ENCODE measurements at regions not wholly inside any gene's neighbourhood (a gene's known extent, or its start where the extent isn't known, plus 50 kb on each side); places are given as distances from the start of the nearest gene placed in this dataset.
"Not testable (repeated sequence)": the region's sequence is repeated elsewhere in the genome, so short reads cannot be mapped to it uniquely, and the experiment has no call there.

GRCh38 chr7:13615679-13616078 lies 373.8 kb downstream of the ETV1 start:
- Mint-ChIP-seq H3K4me3 (no peak overlapping the region), H3K9me3 (ENCODE audit: low read depth) (peaks cover 5% of the 10 kb centered on the region), H3K27me3 (no peaks in the 10 kb centered on the region), H3K27ac (no peak overlapping the region), H3K36me3 (ENCODE audit: low read depth) (no peaks in the 10 kb centered on the region), H3K4me1 (no peaks in the 10 kb centered on the region)
- ATAC-seq (no peak), DNase-seq (no peak)
- intact Hi-C loops (cut with DNase I, micrococcal nuclease) = no loop called here
- CTCF ChIA-PET = no interaction called here
- POLR2A ChIA-PET = no interaction called here

GRCh38 chr7:13627455-13627854 lies 362.0 kb downstream of the ETV1 start:
- peaks cover 1% of the 10 kb centered on the region for H3K9me3 Mint-ChIP-seq (ENCODE audit: low read depth)
- no peaks in the 10 kb centered on the region for H3K4me1 Mint-ChIP-seq
- no peak for ATAC-seq
- DNase-seq = no peak
- CTCF ChIA-PET = no interaction called here
- H3K27me3 Mint-ChIP-seq = no peaks in the 10 kb centered on the region
- H3K36me3 Mint-ChIP-seq (ENCODE audit: low read depth) = no peaks in the 10 kb centered on the region
- H3K27ac Mint-ChIP-seq = no peak overlapping the region
- H3K4me3 Mint-ChIP-seq = no peak overlapping the region
- POLR2A ChIA-PET = no interaction called here
- intact Hi-C loops (cut with DNase I, micrococcal nuclease) = no loop called here

- Mint-ChIP-seq H3K9me3 (ENCODE audit: low read depth) (peaks cover 1% of the 10 kb centered on the region), H3K27me3 (no peaks in the 10 kb centered on the region), H3K27ac (no peak overlapping the region), H3K4me1 (no peaks in the 10 kb centered on the region), H3K4me3 (no peak overlapping the region), H3K36me3 (ENCODE audit: low read depth) (no peaks in the 10 kb centered on the region)
- ChIA-PET POLR2A (no interaction called here), CTCF (no interaction called here)
- ATAC-seq = no peak
- intact Hi-C loops (cut with DNase I, micrococcal nuclease) = no loop called here
- DNase-seq = no peak
Observed at GRCh38 chr7:13628239-13629001, 361.0 kb downstream of the ETV1 start.

DNA sequence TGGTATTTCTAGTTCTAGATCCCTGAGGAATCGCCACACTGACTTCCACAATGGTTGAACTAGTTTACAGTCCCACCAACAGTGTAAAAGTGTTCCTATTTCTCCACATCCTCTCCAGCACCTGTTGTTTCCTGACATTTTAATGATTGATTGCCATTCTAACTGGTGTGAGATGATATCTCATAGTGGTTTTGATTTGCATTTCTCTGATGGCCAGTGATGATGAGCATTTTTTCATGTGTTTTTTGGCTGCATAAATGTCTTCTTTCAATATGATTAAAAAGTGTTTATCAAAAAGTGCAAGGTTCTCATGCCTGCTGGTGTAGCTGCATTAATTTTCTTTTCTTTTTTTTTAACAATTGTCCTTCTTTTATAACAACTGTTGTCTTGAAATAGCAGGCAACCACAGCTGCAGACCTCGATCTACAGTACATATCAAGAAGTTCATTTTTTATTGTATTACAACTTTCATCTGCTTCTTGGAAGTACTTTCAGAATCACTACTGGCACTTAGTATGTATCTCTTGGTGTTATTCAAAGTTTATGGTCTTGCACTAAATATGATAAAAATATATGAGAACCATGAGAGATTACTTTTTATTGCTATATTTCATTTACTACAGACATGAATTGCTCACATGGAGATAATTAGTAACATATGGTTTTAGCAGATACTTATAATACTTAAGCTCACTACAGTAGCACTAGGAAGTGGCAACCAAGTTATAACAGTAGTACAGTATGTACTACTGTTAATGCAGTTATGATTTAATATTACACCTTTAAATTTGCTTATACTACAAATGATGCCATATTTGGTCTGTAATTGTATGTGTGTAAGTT lies 358.0 kb downstream of the ETV1 start:
- H3K27me3 Mint-ChIP-seq; CTCF ChIA-PET; H3K9me3 Mint-ChIP-seq (ENCODE audit: low read depth); POLR2A ChIA-PET; H3K27ac Mint-ChIP-seq; H3K4me1 Mint-ChIP-seq; intact Hi-C loops (cut with DNase I, micrococcal nuclease); DNase-seq; ATAC-seq; H3K36me3 Mint-ChIP-seq (ENCODE audit: low read depth); H3K4me3 Mint-ChIP-seq: not testable (repeated sequence)

- H3K9me3 Mint-ChIP-seq (ENCODE audit: low read depth) = no peaks in the 10 kb centered on the region
- DNase-seq = no peak
- ChIA-PET POLR2A (no interaction called here), CTCF (no interaction called here)
- no peak for ATAC-seq
- H3K36me3 Mint-ChIP-seq (ENCODE audit: low read depth) = no peaks in the 10 kb centered on the region
- H3K27me3 Mint-ChIP-seq = no peaks in the 10 kb centered on the region
- no peak overlapping the region for H3K27ac Mint-ChIP-seq
- intact Hi-C loops (cut with DNase I, micrococcal nuclease) = no loop called here
- H3K4me1 Mint-ChIP-seq = no peaks in the 10 kb centered on the region
- no peak overlapping the region for H3K4me3 Mint-ChIP-seq
Observed at GRCh38 chr7:13633857-13634256, 355.6 kb downstream of the ETV1 start.

- H3K4me3 Mint-ChIP-seq = no peak overlapping the region
- intact Hi-C loops (cut with DNase I, micrococcal nuclease) = no loop called here
- no peaks in the 10 kb centered on the region for H3K4me1 Mint-ChIP-seq
- ChIA-PET POLR2A (no interaction called here), CTCF (no interaction called here)
- no peaks in the 10 kb centered on the region for H3K9me3 Mint-ChIP-seq (ENCODE audit: low read depth)
- no peaks in the 10 kb centered on the region for H3K27me3 Mint-ChIP-seq
- no peaks in the 10 kb centered on the region for H3K36me3 Mint-ChIP-seq (ENCODE audit: low read depth)
- no peak overlapping the region for H3K27ac Mint-ChIP-seq
- ATAC-seq (no peak), DNase-seq (no peak)
Observed at GRCh38 chr7:13639396-13639795, 350.1 kb downstream of the ETV1 start.

DNA sequence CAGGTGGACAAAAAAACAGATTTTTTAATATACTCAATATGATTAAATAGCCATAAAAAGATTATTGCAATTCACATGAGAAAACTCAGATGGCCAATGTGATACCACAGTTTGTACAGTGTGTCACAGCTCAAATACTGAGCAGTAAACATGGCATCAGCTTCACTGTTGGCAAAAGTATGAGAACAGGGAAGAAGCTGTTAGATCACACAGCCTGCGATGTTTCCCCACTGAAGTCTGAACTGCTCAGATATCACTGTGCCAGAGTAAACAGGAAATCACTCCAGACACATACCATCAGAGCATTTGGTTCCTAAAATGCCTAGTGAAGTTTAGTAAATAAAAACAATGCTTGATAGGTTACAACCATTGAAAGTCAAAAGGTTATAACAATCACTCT lies 347.8 kb downstream of the ETV1 start:
- no peak for DNase-seq
- Mint-ChIP-seq H3K27ac (no peak overlapping the region), H3K4me1 (no peaks in the 10 kb centered on the region), H3K27me3 (no peaks in the 10 kb centered on the region), H3K9me3 (ENCODE audit: low read depth) (no peaks in the 10 kb centered on the region), H3K36me3 (ENCODE audit: low read depth) (no peaks in the 10 kb centered on the region), H3K4me3 (no peak overlapping the region)
- CTCF ChIA-PET = no interaction called here
- intact Hi-C loops (cut with DNase I, micrococcal nuclease) = no loop called here
- POLR2A ChIA-PET = no interaction called here
- no peak for ATAC-seq

- no peak for ATAC-seq
- H3K4me3 Mint-ChIP-seq = no peak overlapping the region
- H3K9me3 Mint-ChIP-seq (ENCODE audit: low read depth) = no peaks in the 10 kb centered on the region
- H3K4me1 Mint-ChIP-seq = no peaks in the 10 kb centered on the region
- DNase-seq = no peak
- POLR2A ChIA-PET = no interaction called here
- H3K27ac Mint-ChIP-seq = no peak overlapping the region
- no peaks in the 10 kb centered on the region for H3K36me3 Mint-ChIP-seq (ENCODE audit: low read depth)
- intact Hi-C loops (cut with DNase I, micrococcal nuclease) = no loop called here
- no peaks in the 10 kb centered on the region for H3K27me3 Mint-ChIP-seq
- CTCF ChIA-PET = interaction anchor here (1.0 kb wide), 1 partner anchor 11 kb away, joined by 3 read pairs; no protein-coding TSS in a partner anchor
Observed at GRCh38 chr7:13651167-13651566, 338.3 kb downstream of the ETV1 start.

DNA sequence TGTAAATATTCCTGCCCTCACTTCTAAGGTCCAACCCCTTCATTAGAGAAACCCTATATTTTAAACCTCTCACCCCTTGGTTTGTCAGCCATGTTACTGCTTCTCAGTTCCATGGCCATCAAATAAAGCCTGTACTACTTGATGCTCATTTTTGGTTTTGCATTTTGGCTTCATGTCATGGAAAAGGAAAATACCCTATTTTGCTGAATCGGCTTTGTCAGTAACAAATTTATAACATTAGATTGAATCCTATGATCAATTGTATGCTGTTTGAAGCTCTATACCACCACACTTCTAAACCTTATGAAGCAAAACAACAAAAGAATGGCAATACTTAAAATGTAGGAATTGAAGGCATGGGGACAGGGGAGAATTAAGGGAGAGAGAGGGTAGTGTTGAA lies 333.1 kb downstream of the ETV1 start:
- CTCF ChIA-PET = no interaction called here
- Mint-ChIP-seq H3K27ac (no peak overlapping the region), H3K36me3 (ENCODE audit: low read depth) (no peaks in the 10 kb centered on the region), H3K27me3 (no peaks in the 10 kb centered on the region), H3K4me1 (no peaks in the 10 kb centered on the region), H3K9me3 (ENCODE audit: low read depth) (peaks cover 9% of the 10 kb centered on the region), H3K4me3 (no peak overlapping the region)
- DNase-seq = no peak
- intact Hi-C loops (cut with DNase I, micrococcal nuclease) = no loop called here
- no peak for ATAC-seq
- POLR2A ChIA-PET = no interaction called here

GRCh38 chr7:13673290-13673689 lies 316.2 kb downstream of the ETV1 start:
- ChIA-PET CTCF (no interaction called here), POLR2A (no interaction called here)
- Mint-ChIP-seq H3K27ac (no peak overlapping the region), H3K9me3 (ENCODE audit: low read depth) (peaks cover 7% of the 10 kb centered on the region), H3K27me3 (no peaks in the 10 kb centered on the region), H3K4me3 (no peak overlapping the region), H3K36me3 (ENCODE audit: low read depth) (no peaks in the 10 kb centered on the region), H3K4me1 (no peaks in the 10 kb centered on the region)
- ATAC-seq = no peak
- DNase-seq = no peak
- intact Hi-C loops (cut with DNase I, micrococcal nuclease) = no loop called here

GRCh38 chr7:13682626-13683025 lies 306.8 kb downstream of the ETV1 start:
- no peak overlapping the region for H3K4me3 Mint-ChIP-seq
- ATAC-seq (no peak), DNase-seq (no peak)
- no peaks in the 10 kb centered on the region for H3K27me3 Mint-ChIP-seq
- intact Hi-C loops (cut with DNase I, micrococcal nuclease) = no loop called here
- no peaks in the 10 kb centered on the region for H3K36me3 Mint-ChIP-seq (ENCODE audit: low read depth)
- POLR2A ChIA-PET = no interaction called here
- H3K4me1 Mint-ChIP-seq = no peaks in the 10 kb centered on the region
- CTCF ChIA-PET = no interaction called here
- H3K27ac Mint-ChIP-seq = no peak overlapping the region
- peaks cover 2% of the 10 kb centered on the region for H3K9me3 Mint-ChIP-seq (ENCODE audit: low read depth)

DNA sequence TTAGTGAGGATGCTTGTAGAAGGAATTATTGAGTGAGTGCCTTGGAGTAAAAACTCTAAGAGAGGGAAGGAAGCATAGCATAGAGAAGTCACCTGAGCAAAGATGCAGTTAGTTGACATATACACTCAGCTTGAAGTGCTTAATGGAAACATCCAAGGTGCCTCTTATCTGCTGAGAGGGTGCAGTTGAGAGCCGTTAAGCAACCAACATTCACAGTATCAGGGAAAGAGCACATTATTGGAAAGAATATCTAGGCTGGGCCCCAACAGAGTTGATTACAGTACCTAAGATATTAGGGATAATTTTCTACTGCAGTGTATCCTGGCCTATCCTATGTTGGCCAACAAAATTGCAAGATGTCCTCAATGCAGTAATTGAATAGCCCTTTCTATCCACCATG lies 302.0 kb downstream of the ETV1 start:
- no peaks in the 10 kb centered on the region for H3K27me3 Mint-ChIP-seq
- no peaks in the 10 kb centered on the region for H3K4me1 Mint-ChIP-seq
- POLR2A ChIA-PET = no interaction called here
- no peaks in the 10 kb centered on the region for H3K9me3 Mint-ChIP-seq (ENCODE audit: low read depth)
- intact Hi-C loops (cut with DNase I, micrococcal nuclease) = no loop called here
- no peaks in the 10 kb centered on the region for H3K36me3 Mint-ChIP-seq (ENCODE audit: low read depth)
- DNase-seq (no peak), ATAC-seq (no peak)
- CTCF ChIA-PET = no interaction called here
- H3K4me3 Mint-ChIP-seq = no peak overlapping the region
- H3K27ac Mint-ChIP-seq = no peak overlapping the region
